ENCODE measurements at regions not wholly inside any gene's neighbourhood (a gene's known extent, or its start where the extent isn't known, plus 50 kb on each side); places are given as distances from the start of the nearest gene placed in this dataset.

DNA sequence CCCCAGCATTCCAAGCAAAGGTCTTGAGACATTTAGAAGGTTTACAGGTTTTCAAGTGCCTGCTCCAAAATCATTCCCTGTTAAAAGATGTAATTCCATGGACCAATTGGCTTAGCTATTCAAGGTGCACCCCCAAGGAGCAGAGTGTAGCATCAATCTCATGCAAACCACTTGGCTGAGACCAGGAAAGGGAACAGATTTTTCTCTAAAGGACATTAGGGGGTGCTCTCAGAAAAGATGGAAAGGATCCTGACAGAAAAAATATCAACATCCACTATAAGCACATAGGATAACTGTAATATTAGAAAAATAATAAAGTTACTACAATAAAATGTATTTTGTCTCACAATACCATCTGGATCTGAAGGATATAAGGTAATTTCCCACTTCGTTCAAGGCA is 328.0 kb upstream of the CDIN1 start:
- no peak overlapping the region for H3K4me3 ChIP-seq
- H3K27ac ChIP-seq: no peak overlapping the region
- no peak for FAIRE-seq
- 47 to 67% methylated on average over 1 of the region's 1 CpG for WGBS, 2 donors
- intact Hi-C loops (cut with DNase I): no loop called here
- no peaks in the 10 kb centered on the region for H3K9me3 ChIP-seq
- no peaks in the 10 kb centered on the region for H3K36me3 ChIP-seq
- no peaks in the 10 kb centered on the region for H3K4me1 ChIP-seq
- DNase-seq: no peak
- ATAC-seq: no peak
- TF ChIP-seq, protein P1, sequence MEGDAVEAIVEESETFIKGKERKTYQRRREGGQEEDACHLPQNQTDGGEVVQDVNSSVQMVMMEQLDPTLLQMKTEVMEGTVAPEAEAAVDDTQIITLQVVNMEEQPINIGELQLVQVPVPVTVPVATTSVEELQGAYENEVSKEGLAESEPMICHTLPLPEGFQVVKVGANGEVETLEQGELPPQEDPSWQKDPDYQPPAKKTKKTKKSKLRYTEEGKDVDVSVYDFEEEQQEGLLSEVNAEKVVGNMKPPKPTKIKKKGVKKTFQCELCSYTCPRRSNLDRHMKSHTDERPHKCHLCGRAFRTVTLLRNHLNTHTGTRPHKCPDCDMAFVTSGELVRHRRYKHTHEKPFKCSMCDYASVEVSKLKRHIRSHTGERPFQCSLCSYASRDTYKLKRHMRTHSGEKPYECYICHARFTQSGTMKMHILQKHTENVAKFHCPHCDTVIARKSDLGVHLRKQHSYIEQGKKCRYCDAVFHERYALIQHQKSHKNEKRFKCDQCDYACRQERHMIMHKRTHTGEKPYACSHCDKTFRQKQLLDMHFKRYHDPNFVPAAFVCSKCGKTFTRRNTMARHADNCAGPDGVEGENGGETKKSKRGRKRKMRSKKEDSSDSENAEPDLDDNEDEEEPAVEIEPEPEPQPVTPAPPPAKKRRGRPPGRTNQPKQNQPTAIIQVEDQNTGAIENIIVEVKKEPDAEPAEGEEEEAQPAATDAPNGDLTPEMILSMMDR (IDR thresholded peaks at IDR 0.05): no peak
- no peaks in the 10 kb centered on the region for H3K27me3 ChIP-seq

DNA sequence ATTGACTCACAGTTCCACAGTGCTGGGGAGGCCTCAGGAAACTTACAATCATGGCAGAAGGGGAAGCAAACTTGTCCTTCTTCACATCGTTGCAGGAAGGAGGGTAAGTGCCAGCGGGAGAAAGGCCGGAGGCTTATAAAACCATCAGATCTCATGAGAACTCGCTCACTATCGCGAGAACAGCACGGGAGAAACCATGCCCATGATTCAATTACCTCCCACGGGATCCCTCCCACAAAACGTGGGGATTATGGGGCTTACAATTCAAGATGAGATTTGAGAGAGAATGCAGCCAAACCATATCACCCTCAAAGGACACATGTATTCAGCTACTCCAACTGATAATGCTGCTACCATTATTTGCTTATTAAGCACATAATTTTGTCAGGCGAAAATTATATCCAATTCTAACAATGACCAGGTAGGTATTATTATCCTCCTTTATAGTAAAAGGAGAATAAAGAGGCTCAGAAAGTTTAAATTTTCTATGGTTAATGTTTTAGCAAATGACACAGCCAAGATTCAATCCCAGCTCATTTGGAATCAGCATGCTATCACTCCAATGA is 327.2 kb upstream of the CDIN1 start:
- ATAC-seq: no peak
- Histone ChIP-seq H3K9me3 (no peaks in the 10 kb centered on the region), H3K36me3 (no peaks in the 10 kb centered on the region), H3K4me1 (no peaks in the 10 kb centered on the region), H3K4me3 (no peak overlapping the region), H3K27ac (no peak overlapping the region), H3K27me3 (no peaks in the 10 kb centered on the region)
- intact Hi-C loops (cut with DNase I): no loop called here
- TF ChIP-seq, protein P1 (IDR thresholded peaks at IDR 0.05): no peak
- WGBS, 2 donors: 78 to 87% methylated on average over 10 of the region's 10 CpGs
- no peak for DNase-seq
- no peak for FAIRE-seq

DNA sequence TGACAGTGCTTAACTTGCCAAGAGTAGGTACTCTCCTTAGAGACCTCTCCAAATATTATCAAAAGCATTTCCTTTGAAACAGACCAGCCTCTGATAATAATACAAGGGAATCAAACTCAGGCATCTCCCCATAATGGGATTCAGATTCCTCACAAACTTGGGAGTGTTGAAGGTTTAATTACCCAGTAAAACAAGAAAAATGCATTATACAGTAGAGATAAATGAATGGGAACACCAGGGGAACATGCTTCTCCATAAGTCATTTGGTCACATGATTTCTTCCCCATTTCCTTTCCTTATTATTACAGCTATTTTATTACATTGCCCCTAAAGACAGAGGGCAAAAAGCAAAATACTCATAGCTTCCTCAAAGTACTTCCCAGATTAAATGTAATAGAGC is 325.0 kb upstream of the CDIN1 start:
- DNase-seq (no peak), FAIRE-seq (no peak), ATAC-seq (no peak)
- Histone ChIP-seq H3K4me3 (no peak overlapping the region), H3K27me3 (no peaks in the 10 kb centered on the region), H3K4me1 (no peaks in the 10 kb centered on the region), H3K27ac (no peak overlapping the region), H3K9me3 (no peaks in the 10 kb centered on the region), H3K36me3 (no peaks in the 10 kb centered on the region)
- intact Hi-C loops (cut with DNase I): no loop called here
- TF ChIP-seq, protein P1 (IDR thresholded peaks at IDR 0.05): no peak

DNA sequence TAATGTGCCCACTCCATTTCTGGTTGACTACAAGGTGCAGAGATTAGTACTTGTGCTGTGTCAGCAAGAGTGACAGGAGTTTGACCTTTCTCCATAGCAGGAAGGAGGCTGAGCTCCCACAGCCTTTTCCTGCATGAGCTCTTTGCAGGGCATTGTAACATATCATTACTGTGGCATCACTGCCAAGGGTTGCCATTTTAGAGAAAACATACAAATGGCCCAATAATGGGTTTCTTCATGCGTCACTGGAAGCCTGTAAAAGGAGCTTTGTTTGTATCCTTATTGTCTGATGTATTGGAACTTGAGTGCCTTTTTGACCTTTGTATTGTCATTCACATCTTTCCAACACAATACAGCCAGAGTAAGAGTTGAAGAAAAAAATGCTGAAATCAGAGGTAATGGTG is 323.0 kb upstream of the CDIN1 start:
- no peaks in the 10 kb centered on the region for H3K36me3 ChIP-seq
- intact Hi-C loops (cut with DNase I): no loop called here
- no peak for DNase-seq
- no peaks in the 10 kb centered on the region for H3K9me3 ChIP-seq
- TF ChIP-seq, protein P1 (IDR thresholded peaks at IDR 0.05): no peak
- FAIRE-seq: no peak
- 75% methylated on average over 1 of the region's 1 CpG for WGBS, 2 donors
- no peak overlapping the region for H3K27ac ChIP-seq
- no peak for ATAC-seq
- no peaks in the 10 kb centered on the region for H3K27me3 ChIP-seq
- no peak overlapping the region for H3K4me3 ChIP-seq
- no peaks in the 10 kb centered on the region for H3K4me1 ChIP-seq

DNA sequence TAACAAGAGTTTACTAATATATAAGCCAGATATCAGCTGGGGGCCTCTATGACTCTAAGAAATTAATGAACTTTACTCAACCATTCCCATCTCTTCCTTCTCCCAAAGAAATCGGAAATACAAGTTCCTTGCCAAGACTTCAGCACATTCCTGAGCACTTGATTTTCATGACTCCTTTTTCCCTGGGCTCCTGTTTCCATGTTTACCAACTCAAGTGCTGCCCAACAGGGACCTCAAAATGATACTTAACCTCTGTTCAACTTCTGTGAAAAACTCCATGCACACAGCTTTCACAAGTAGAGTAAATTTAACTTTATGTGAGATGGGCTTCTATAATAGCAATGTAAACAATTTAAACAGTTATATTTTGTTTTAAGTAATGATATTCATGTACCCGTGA is 315.8 kb upstream of the CDIN1 start:
- 56 to 62% methylated on average over 2 of the region's 2 CpGs for WGBS, 2 donors
- FAIRE-seq (no peak), DNase-seq (no peak), ATAC-seq (no peak)
- H3K9me3 ChIP-seq: no peaks in the 10 kb centered on the region
- no peaks in the 10 kb centered on the region for H3K36me3 ChIP-seq
- H3K27ac ChIP-seq: no peak overlapping the region
- H3K27me3 ChIP-seq: no peaks in the 10 kb centered on the region
- TF ChIP-seq, protein P1 (IDR thresholded peaks at IDR 0.05): no peak
- H3K4me1 ChIP-seq: no peaks in the 10 kb centered on the region
- no peak overlapping the region for H3K4me3 ChIP-seq
- intact Hi-C loops (cut with DNase I): no loop called here

All from pancreas (tissue), 10 donors.